ENCODE measurements at regions not wholly inside any gene's neighbourhood (a gene's known extent, or its start where the extent isn't known, plus 50 kb on each side); places are given as distances from the start of the nearest gene placed in this dataset.

DNA sequence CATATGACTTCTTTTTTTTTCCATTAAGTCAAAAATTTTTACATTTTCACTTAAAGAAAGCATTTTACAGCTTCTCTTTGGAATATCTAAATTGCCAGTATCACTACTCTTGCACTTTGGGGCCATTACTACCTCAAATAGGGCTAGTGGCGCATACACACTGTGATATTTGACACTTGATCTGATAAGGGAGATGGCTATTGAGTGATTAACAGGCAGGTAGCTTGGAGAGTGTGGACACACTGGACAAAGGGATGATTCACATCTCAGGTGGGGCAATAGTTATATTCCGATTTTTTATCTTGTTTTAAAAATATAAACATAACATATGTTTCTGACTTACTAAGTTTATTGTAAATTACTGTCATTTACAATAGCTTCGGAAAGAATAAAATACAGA, 2219.9 kb downstream of the LRRC4C start:
- no peaks in the 10 kb centered on the region for H4K20me1 ChIP-seq (ENCODE audit: insufficient read depth)
- no peak overlapping the region for H3K27ac ChIP-seq (ENCODE audit: low read length)
- no peak overlapping the region for H3K4me2 ChIP-seq (ENCODE audit: low read length)
- no peak overlapping the region for H3K9ac ChIP-seq (ENCODE audit: low read length)
- no peak overlapping the region for H2AFZ ChIP-seq (ENCODE audit: low read depth, low read length)
- no peaks in the 10 kb centered on the region for H3F3A ChIP-seq (ENCODE audit: insufficient read depth, low read length, poor library complexity, severe bottlenecking)
- H3K9me3 ChIP-seq (ENCODE audit: low read length) = no peaks in the 10 kb centered on the region
- H3K79me2 ChIP-seq (replicated peaks; ENCODE audit: insufficient read depth, low read length) = no peaks in the 10 kb centered on the region
- H3K4me3 ChIP-seq (ENCODE audit: low read length) = no peak overlapping the region
- peaks cover 3% of the 10 kb centered on the region for H3K36me3 ChIP-seq (ENCODE audit: insufficient read depth, low read length)
- no peaks in the 10 kb centered on the region for H3K27me3 ChIP-seq (ENCODE audit: insufficient read depth, low read depth, low read length)
- H3K9me2 ChIP-seq (ENCODE audit: insufficient read depth, low read length) = no peaks in the 10 kb centered on the region
- TF ChIP-seq SMC3 (conservative IDR thresholded peaks at IDR 0.05; ENCODE audit: poor library complexity) = no peak
- TF ChIP-seq, protein P1, sequence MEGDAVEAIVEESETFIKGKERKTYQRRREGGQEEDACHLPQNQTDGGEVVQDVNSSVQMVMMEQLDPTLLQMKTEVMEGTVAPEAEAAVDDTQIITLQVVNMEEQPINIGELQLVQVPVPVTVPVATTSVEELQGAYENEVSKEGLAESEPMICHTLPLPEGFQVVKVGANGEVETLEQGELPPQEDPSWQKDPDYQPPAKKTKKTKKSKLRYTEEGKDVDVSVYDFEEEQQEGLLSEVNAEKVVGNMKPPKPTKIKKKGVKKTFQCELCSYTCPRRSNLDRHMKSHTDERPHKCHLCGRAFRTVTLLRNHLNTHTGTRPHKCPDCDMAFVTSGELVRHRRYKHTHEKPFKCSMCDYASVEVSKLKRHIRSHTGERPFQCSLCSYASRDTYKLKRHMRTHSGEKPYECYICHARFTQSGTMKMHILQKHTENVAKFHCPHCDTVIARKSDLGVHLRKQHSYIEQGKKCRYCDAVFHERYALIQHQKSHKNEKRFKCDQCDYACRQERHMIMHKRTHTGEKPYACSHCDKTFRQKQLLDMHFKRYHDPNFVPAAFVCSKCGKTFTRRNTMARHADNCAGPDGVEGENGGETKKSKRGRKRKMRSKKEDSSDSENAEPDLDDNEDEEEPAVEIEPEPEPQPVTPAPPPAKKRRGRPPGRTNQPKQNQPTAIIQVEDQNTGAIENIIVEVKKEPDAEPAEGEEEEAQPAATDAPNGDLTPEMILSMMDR (IDR thresholded peaks at IDR 0.05; ENCODE audit: poor library complexity, severe bottlenecking) = no peak
- no peak for TF ChIP-seq RAD21 (conservative IDR thresholded peaks at IDR 0.05)
- TF ChIP-seq TAF1 (IDR thresholded peaks at IDR 0.05; ENCODE audit: low read depth) = no peak
- TF ChIP-seq POLR2AphosphoS5 (IDR thresholded peaks at IDR 0.05) = no peak
- TF ChIP-seq, protein P2, sequence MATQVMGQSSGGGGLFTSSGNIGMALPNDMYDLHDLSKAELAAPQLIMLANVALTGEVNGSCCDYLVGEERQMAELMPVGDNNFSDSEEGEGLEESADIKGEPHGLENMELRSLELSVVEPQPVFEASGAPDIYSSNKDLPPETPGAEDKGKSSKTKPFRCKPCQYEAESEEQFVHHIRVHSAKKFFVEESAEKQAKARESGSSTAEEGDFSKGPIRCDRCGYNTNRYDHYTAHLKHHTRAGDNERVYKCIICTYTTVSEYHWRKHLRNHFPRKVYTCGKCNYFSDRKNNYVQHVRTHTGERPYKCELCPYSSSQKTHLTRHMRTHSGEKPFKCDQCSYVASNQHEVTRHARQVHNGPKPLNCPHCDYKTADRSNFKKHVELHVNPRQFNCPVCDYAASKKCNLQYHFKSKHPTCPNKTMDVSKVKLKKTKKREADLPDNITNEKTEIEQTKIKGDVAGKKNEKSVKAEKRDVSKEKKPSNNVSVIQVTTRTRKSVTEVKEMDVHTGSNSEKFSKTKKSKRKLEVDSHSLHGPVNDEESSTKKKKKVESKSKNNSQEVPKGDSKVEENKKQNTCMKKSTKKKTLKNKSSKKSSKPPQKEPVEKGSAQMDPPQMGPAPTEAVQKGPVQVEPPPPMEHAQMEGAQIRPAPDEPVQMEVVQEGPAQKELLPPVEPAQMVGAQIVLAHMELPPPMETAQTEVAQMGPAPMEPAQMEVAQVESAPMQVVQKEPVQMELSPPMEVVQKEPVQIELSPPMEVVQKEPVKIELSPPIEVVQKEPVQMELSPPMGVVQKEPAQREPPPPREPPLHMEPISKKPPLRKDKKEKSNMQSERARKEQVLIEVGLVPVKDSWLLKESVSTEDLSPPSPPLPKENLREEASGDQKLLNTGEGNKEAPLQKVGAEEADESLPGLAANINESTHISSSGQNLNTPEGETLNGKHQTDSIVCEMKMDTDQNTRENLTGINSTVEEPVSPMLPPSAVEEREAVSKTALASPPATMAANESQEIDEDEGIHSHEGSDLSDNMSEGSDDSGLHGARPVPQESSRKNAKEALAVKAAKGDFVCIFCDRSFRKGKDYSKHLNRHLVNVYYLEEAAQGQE (IDR thresholded peaks at IDR 0.05; ENCODE audit: borderline replicate concordance) = no peak

DNA sequence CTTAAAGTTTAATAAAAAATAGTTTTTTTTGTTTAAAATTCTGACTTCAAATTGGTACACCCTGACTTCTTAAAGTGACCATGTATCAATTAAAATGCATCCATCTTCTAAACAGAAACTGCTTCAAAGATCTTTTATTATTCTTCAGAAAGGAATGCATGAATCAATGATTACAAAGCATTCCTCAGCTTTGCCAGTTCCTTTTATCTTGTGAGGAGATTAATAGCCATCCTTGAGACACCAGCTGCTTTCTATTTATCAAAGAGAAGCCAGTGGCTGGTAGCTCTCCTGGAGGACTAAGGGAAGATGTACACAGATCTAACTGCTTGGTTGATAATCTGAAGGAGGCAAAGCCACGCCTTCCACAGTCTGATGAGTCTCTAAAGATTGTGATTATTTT, 2222.5 kb downstream of the LRRC4C start:
- Histone ChIP-seq H3K79me2 (replicated peaks; ENCODE audit: insufficient read depth, low read length) (no peaks in the 10 kb centered on the region), H3F3A (ENCODE audit: insufficient read depth, low read length, poor library complexity, severe bottlenecking) (no peaks in the 10 kb centered on the region), H2AFZ (ENCODE audit: low read depth, low read length) (no peak overlapping the region), H3K9ac (ENCODE audit: low read length) (no peak overlapping the region), H3K36me3 (ENCODE audit: insufficient read depth, low read length) (peaks cover 3% of the 10 kb centered on the region), H3K9me2 (ENCODE audit: insufficient read depth, low read length) (no peaks in the 10 kb centered on the region), H3K27ac (ENCODE audit: low read length) (no peak overlapping the region), H4K20me1 (ENCODE audit: insufficient read depth) (no peaks in the 10 kb centered on the region), H3K9me3 (ENCODE audit: low read length) (no peaks in the 10 kb centered on the region), H3K27me3 (ENCODE audit: insufficient read depth, low read depth, low read length) (no peaks in the 10 kb centered on the region), H3K4me2 (ENCODE audit: low read length) (no peak overlapping the region), H3K4me3 (ENCODE audit: low read length) (no peak overlapping the region)
- TF ChIP-seq SMC3 (conservative IDR thresholded peaks at IDR 0.05; ENCODE audit: poor library complexity) = no peak

- Histone ChIP-seq H3K9ac (ENCODE audit: low read length) (no peak overlapping the region), H3K79me2 (replicated peaks; ENCODE audit: insufficient read depth, low read length) (no peaks in the 10 kb centered on the region), H3K4me2 (ENCODE audit: low read length) (no peak overlapping the region), H3K9me3 (ENCODE audit: low read length) (no peaks in the 10 kb centered on the region), H3K27ac (ENCODE audit: low read length) (no peak overlapping the region), H3K4me3 (ENCODE audit: low read length) (no peak overlapping the region), H3F3A (ENCODE audit: insufficient read depth, low read length, poor library complexity, severe bottlenecking) (no peaks in the 10 kb centered on the region), H3K9me2 (ENCODE audit: insufficient read depth, low read length) (no peaks in the 10 kb centered on the region), H4K20me1 (ENCODE audit: insufficient read depth) (no peaks in the 10 kb centered on the region), H3K27me3 (ENCODE audit: insufficient read depth, low read depth, low read length) (no peaks in the 10 kb centered on the region), H2AFZ (ENCODE audit: low read depth, low read length) (no peak overlapping the region), H3K36me3 (ENCODE audit: insufficient read depth, low read length) (no peaks in the 10 kb centered on the region)
- TF ChIP-seq, protein P2 (IDR thresholded peaks at IDR 0.05; ENCODE audit: borderline replicate concordance) = no peak
- TF ChIP-seq POLR2AphosphoS5 (IDR thresholded peaks at IDR 0.05) (no peak), EP300 (conservative IDR thresholded peaks at IDR 0.05; ENCODE audit: poor library complexity, severe bottlenecking) (no peak), SMC3 (conservative IDR thresholded peaks at IDR 0.05; ENCODE audit: poor library complexity) (no peak)
- TF ChIP-seq, protein P1 (IDR thresholded peaks at IDR 0.05; ENCODE audit: poor library complexity, severe bottlenecking) = no peak
Measured at GRCh38 chr11:39221550-39222138, 2237.8 kb downstream of the LRRC4C start.
